GM23338 (cell line): ENCODE measurements at regions not wholly inside any gene's neighbourhood (a gene's known extent, or its start where the extent isn't known, plus 50 kb on each side); places are given as distances from the start of the nearest gene placed in this dataset.

Experiments
- ATAC-seq: fragments of 200-7000 bp; cut with Tn5 transposase; 3 replicates; pipeline ENCODE4 v1.9.1; 2020
- DNase-seq: peaks from one replicate; pipeline ENCODE4 v3.0.0-alpha.2; 2015; ENCODE audit warnings: low spot score
- H2AFZ ChIP-seq: fragments of 200-600 bp; sonication (generic); 2 replicates; pipeline ENCODE4 v1.8.0; 2016; ENCODE audit warnings: antibody characterized with exemption, mild to moderate bottlenecking, moderate library complexity
- H3F3A ChIP-seq: fragments of 200-600 bp; sonication (generic); replicated peaks from 2 replicates; pipeline ENCODE4 v1.8.0; 2017; ENCODE audit warnings: antibody characterized with exemption, mixed run types, low read depth
- H3K27ac ChIP-seq: fragments of 200-600 bp; sonication (generic); 2 replicates; pipeline ENCODE4 v1.6.1; 2016; ENCODE audit warnings: low read depth
- H3K27me3 ChIP-seq: fragments of 200-600 bp; sonication (generic); 2 replicates; pipeline ENCODE4 v1.8.0; 2016; ENCODE audit warnings: mild to moderate bottlenecking, mixed run types, moderate library complexity; ENCODE audit not compliant: insufficient read depth
- H3K36me3 ChIP-seq: fragments of 200-600 bp; sonication (generic); 2 replicates; pipeline ENCODE4 v1.8.0; 2016; ENCODE audit warnings: mild to moderate bottlenecking; ENCODE audit not compliant: insufficient read depth
- H3K4me1 ChIP-seq: fragments of 200-600 bp; sonication (generic); 2 replicates; pipeline ENCODE4 v1.8.0; 2016; ENCODE audit warnings: mild to moderate bottlenecking, moderate library complexity; ENCODE audit not compliant: insufficient read depth
- H3K4me2 ChIP-seq: fragments of 200-600 bp; sonication (generic); 2 replicates; pipeline ENCODE4 v1.7.1; 2017; ENCODE audit warnings: mixed run types
- H3K4me3 ChIP-seq: fragments of 200-600 bp; sonication (generic); 2 replicates; pipeline ENCODE4 v1.6.1; 2016; ENCODE audit warnings: mixed run types
- H3K79me2 ChIP-seq: fragments of 200-600 bp; sonication (generic); replicated peaks from 2 replicates; pipeline ENCODE4 v1.8.0; 2017; ENCODE audit warnings: mild to moderate bottlenecking; ENCODE audit not compliant: insufficient read depth
- H3K9me2 ChIP-seq: fragments of 200-600 bp; sonication (generic); 2 replicates; pipeline ENCODE4 v1.8.0; 2017; ENCODE audit not compliant: insufficient read depth
- H4K20me1 ChIP-seq: fragments of 200-600 bp; sonication (generic); replicated peaks from 2 replicates; pipeline ENCODE4 v1.8.0; 2017; ENCODE audit warnings: mild to moderate bottlenecking; ENCODE audit not compliant: insufficient read depth
- H3K27ac Mint-ChIP-seq: 2 replicates; pipeline ENCODE4 v1.8.0; 2020; ENCODE audit warnings: inconsistent platforms, mild to moderate bottlenecking, moderate library complexity, mixed read lengths
- H3K27me3 Mint-ChIP-seq: 3 replicates; pipeline ENCODE4 v1.8.0; 2022; ENCODE audit warnings: low read depth, mild to moderate bottlenecking, moderate library complexity, mixed read lengths, inconsistent platforms; ENCODE audit not compliant: insufficient read depth, poor library complexity
- H3K36me3 Mint-ChIP-seq: 3 replicates; pipeline ENCODE4 v1.8.0; 2021; ENCODE audit warnings: low read depth, mild to moderate bottlenecking, inconsistent platforms, moderate library complexity, mixed read lengths
- H3K4me1 Mint-ChIP-seq: 3 replicates; pipeline ENCODE4 v1.8.0; 2020; ENCODE audit warnings: mild to moderate bottlenecking, inconsistent platforms, mixed read lengths
- H3K4me3 Mint-ChIP-seq: 3 replicates; pipeline ENCODE4 v1.8.0; 2021; ENCODE audit warnings: moderate library complexity, mild to moderate bottlenecking, inconsistent platforms, mixed read lengths
- H3K9me3 Mint-ChIP-seq: 3 replicates; pipeline ENCODE4 v1.8.0; 2020; ENCODE audit warnings: moderate library complexity, mild to moderate bottlenecking, inconsistent platforms, mixed read lengths
- CREB1 ChIP-seq: fragments of 250-450 bp; sonication (Bioruptor Pico); IDR thresholded peaks from 2 replicates; pipeline ENCODE4 v1.5.0; 2020; ENCODE audit warnings: low read depth, mild to moderate bottlenecking, moderate library complexity
- EZH2 ChIP-seq: fragments of 200-600 bp; sonication (generic); IDR thresholded peaks from one replicate; pipeline ENCODE4 v1.8.0; 2017; ENCODE audit warnings: antibody characterized with exemption, mild to moderate bottlenecking, low read depth; ENCODE audit not compliant: unreplicated experiment
- EZH2phosphoT487 ChIP-seq: fragments of 200-600 bp; sonication (generic); IDR thresholded peaks from one replicate; pipeline ENCODE4 v1.8.1; 2018; ENCODE audit warnings: antibody characterized with exemption; ENCODE audit not compliant: unreplicated experiment
- JUNB ChIP-seq: IDR thresholded peaks from one replicate; pipeline ENCODE4 v1.6.1; 2016; ENCODE audit warnings: antibody characterized with exemption; ENCODE audit not compliant: unreplicated experiment
- NANOG ChIP-seq: IDR thresholded peaks from 2 replicates; pipeline ENCODE4 v1.6.1; 2016; ENCODE audit warnings: antibody characterized with exemption, borderline replicate concordance
- POLR2AphosphoS5 ChIP-seq: IDR thresholded peaks from 2 replicates; pipeline ENCODE4 v1.6.1; 2016; ENCODE audit warnings: antibody characterized with exemption, low read depth
- STAT1 ChIP-seq: IDR thresholded peaks from one replicate; pipeline ENCODE4 v1.6.1; 2016; ENCODE audit warnings: antibody characterized with exemption; ENCODE audit not compliant: unreplicated experiment
- ZNF114 ChIP-seq: fragments of 250-450 bp; sonication (Bioruptor Pico); IDR thresholded peaks from 2 replicates; pipeline ENCODE4 v1.5.0; 2020; ENCODE audit warnings: mild to moderate bottlenecking, moderate library complexity
- ZNF331 ChIP-seq: fragments of 250-450 bp; sonication (Bioruptor Pico); IDR thresholded peaks from 2 replicates; pipeline ENCODE4 v1.5.0; 2020; ENCODE audit warnings: low read depth, mild to moderate bottlenecking, moderate library complexity
- TF ChIP-seq, protein P1 (sequence below): IDR thresholded peaks from one replicate; pipeline ENCODE4 v1.6.1; 2018; ENCODE audit warnings: antibody characterized with exemption; ENCODE audit not compliant: unreplicated experiment
- TF ChIP-seq, protein P2 (sequence below), 2 experiments: fragments of 200-600 bp in 1 of 2; sonication (generic) in 1 of 2; conservative IDR thresholded peaks; 2 replicates each; pipeline versions ENCODE4 v1.5.1 to v1.6.1; 2016 to 2017; ENCODE audit warnings: antibody characterized with exemption in 2 of 2, low read depth in 2 of 2, mild to moderate bottlenecking in 2 of 2, moderate library complexity in 1 of 2
- TF ChIP-seq, protein P3 (sequence below): IDR thresholded peaks from 2 replicates; pipeline ENCODE4 v1.6.1; 2016; ENCODE audit warnings: antibody characterized with exemption

DNA sequence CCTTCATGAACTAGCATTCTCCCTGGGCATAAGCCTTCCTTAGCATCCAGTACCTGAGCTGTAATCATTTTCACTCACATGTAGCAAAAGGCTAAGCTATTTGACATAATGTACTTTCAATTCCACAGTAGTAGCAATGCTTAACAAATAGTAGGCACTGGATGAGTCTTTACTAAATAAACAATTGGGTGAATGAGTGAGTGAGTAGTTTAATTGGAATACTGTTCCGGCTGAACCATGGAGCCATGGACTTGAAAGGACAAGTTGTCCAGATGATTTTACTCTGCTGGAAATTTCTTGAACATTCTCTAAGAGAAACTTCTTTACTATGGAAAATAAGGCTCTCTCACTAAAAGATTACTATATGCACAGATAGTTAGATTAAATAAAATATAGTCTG, 159.3 kb downstream of the FAM47B start:
- TF ChIP-seq, protein P1, sequence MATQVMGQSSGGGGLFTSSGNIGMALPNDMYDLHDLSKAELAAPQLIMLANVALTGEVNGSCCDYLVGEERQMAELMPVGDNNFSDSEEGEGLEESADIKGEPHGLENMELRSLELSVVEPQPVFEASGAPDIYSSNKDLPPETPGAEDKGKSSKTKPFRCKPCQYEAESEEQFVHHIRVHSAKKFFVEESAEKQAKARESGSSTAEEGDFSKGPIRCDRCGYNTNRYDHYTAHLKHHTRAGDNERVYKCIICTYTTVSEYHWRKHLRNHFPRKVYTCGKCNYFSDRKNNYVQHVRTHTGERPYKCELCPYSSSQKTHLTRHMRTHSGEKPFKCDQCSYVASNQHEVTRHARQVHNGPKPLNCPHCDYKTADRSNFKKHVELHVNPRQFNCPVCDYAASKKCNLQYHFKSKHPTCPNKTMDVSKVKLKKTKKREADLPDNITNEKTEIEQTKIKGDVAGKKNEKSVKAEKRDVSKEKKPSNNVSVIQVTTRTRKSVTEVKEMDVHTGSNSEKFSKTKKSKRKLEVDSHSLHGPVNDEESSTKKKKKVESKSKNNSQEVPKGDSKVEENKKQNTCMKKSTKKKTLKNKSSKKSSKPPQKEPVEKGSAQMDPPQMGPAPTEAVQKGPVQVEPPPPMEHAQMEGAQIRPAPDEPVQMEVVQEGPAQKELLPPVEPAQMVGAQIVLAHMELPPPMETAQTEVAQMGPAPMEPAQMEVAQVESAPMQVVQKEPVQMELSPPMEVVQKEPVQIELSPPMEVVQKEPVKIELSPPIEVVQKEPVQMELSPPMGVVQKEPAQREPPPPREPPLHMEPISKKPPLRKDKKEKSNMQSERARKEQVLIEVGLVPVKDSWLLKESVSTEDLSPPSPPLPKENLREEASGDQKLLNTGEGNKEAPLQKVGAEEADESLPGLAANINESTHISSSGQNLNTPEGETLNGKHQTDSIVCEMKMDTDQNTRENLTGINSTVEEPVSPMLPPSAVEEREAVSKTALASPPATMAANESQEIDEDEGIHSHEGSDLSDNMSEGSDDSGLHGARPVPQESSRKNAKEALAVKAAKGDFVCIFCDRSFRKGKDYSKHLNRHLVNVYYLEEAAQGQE: no peak
- TF ChIP-seq ZNF114 (CRISPR knock-in tag): no peak
- TF ChIP-seq, protein P2, sequence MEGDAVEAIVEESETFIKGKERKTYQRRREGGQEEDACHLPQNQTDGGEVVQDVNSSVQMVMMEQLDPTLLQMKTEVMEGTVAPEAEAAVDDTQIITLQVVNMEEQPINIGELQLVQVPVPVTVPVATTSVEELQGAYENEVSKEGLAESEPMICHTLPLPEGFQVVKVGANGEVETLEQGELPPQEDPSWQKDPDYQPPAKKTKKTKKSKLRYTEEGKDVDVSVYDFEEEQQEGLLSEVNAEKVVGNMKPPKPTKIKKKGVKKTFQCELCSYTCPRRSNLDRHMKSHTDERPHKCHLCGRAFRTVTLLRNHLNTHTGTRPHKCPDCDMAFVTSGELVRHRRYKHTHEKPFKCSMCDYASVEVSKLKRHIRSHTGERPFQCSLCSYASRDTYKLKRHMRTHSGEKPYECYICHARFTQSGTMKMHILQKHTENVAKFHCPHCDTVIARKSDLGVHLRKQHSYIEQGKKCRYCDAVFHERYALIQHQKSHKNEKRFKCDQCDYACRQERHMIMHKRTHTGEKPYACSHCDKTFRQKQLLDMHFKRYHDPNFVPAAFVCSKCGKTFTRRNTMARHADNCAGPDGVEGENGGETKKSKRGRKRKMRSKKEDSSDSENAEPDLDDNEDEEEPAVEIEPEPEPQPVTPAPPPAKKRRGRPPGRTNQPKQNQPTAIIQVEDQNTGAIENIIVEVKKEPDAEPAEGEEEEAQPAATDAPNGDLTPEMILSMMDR (conservative IDR thresholded peaks at IDR 0.05; ENCODE audit: low read depth in 2 of 2): no peak
- Mint-ChIP-seq H3K4me1 (peaks cover 19% of the 10 kb centered on the region; the same call in 2 of the 3 replicates), H3K36me3 (no peaks in the 10 kb centered on the region; the same call in 2 of the 3 replicates), H3K27me3 (peaks cover 1% of the 10 kb centered on the region), H3K9me3 (peaks cover 2% of the 10 kb centered on the region; the same call in 1 of the 3 replicates), H3K27ac (no peak overlapping the region), H3K4me3 (no peak overlapping the region)
- H3K4me1 ChIP-seq: no peaks in the 10 kb centered on the region
- H3K4me2 ChIP-seq: no peak overlapping the region
- no peak overlapping the region for H3K27ac ChIP-seq
- no peak overlapping the region for H3K4me3 ChIP-seq
- H2AFZ ChIP-seq: no peak overlapping the region
- no peaks in the 10 kb centered on the region for H3K9me2 ChIP-seq
- H4K20me1 ChIP-seq: no peaks in the 10 kb centered on the region
- DNase-seq (no peak), ATAC-seq (no peak)
- H3F3A ChIP-seq: no peaks in the 10 kb centered on the region
- no peaks in the 10 kb centered on the region for H3K27me3 ChIP-seq
- H3K36me3 ChIP-seq: no peaks in the 10 kb centered on the region
- no peaks in the 10 kb centered on the region for H3K79me2 ChIP-seq

DNA sequence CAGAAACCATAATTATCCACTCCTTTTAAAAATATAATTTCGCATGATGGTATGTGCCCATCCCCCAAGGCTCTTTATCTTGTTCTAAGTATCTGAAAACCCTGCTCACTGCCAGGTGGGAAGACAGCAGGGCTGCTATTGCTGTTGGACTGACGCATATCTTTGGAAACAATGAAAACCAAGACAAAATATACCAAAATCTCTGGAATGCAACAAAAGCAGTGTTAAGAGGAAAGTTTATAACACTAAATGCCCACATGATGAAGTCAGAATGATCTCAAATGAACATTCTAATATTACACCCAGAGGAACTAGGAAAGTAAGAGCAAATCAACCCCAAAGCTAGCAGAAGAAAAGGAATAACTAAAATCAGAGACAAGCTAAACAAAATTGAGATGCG, 162.0 kb downstream of the FAM47B start:
- Histone ChIP-seq H3K36me3 (no peaks in the 10 kb centered on the region), H3K79me2 (no peaks in the 10 kb centered on the region), H3K27me3 (no peaks in the 10 kb centered on the region), H3K4me1 (no peaks in the 10 kb centered on the region), H2AFZ (no peak overlapping the region), H3F3A (no peaks in the 10 kb centered on the region), H3K27ac (no peak overlapping the region), H3K4me3 (no peak overlapping the region), H3K4me2 (no peak overlapping the region), H3K9me2 (no peaks in the 10 kb centered on the region), H4K20me1 (no peaks in the 10 kb centered on the region)
- H3K27me3 Mint-ChIP-seq: peaks cover 1% of the 10 kb centered on the region
- H3K36me3 Mint-ChIP-seq: no peaks in the 10 kb centered on the region; the same call in 1 of the 3 replicates
- peaks cover 19% of the 10 kb centered on the region; the same call in 2 of the 3 replicates for H3K4me1 Mint-ChIP-seq
- H3K4me3 Mint-ChIP-seq: no peak overlapping the region
- DNase-seq (no peak), ATAC-seq (no peak)
- H3K27ac Mint-ChIP-seq: peak overlapping the region; percentile 49; the same call in 1 of the 2 replicates
- H3K9me3 Mint-ChIP-seq: peaks cover 2% of the 10 kb centered on the region; the same call in 1 of the 3 replicates
- TF ChIP-seq, protein P1: no peak
- TF ChIP-seq ZNF331 (CRISPR knock-in tag): no peak
- TF ChIP-seq, protein P3, sequence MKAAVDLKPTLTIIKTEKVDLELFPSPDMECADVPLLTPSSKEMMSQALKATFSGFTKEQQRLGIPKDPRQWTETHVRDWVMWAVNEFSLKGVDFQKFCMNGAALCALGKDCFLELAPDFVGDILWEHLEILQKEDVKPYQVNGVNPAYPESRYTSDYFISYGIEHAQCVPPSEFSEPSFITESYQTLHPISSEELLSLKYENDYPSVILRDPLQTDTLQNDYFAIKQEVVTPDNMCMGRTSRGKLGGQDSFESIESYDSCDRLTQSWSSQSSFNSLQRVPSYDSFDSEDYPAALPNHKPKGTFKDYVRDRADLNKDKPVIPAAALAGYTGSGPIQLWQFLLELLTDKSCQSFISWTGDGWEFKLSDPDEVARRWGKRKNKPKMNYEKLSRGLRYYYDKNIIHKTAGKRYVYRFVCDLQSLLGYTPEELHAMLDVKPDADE: no peak
- TF ChIP-seq NANOG: no peak
- TF ChIP-seq EZH2: no peak
- no peak for TF ChIP-seq JUNB
- no peak for TF ChIP-seq POLR2AphosphoS5
- TF ChIP-seq CREB1: no peak
- no peak for TF ChIP-seq ZNF114 (CRISPR knock-in tag)
- no peak for TF ChIP-seq STAT1
- no peak for TF ChIP-seq EZH2phosphoT487
- TF ChIP-seq, protein P2 (conservative IDR thresholded peaks at IDR 0.05; ENCODE audit: low read depth in 2 of 2): no peak
